ENCODE measurements at regions not wholly inside any gene's neighbourhood (a gene's known extent, or its start where the extent isn't known, plus 50 kb on each side); places are given as distances from the start of the nearest gene placed in this dataset.

GRCh38 chr18:28884304-28884703, 707.4 kb upstream of the CDH2 start:
- Histone ChIP-seq H4K20me1 (ENCODE audit: insufficient read depth, low read length) (no peaks in the 10 kb centered on the region), H3K79me2 (ENCODE audit: insufficient read depth, low read length) (no peaks in the 10 kb centered on the region), H3K4me2 (ENCODE audit: low read depth, low read length) (no peak overlapping the region), H2AFZ (ENCODE audit: low read length) (no peak overlapping the region), H3K9ac (ENCODE audit: insufficient read depth, low read depth, low read length) (no peak overlapping the region), H3K27ac (ENCODE audit: extremely low read length, insufficient read depth, low read length) (no peak overlapping the region), H3K4me1 (ENCODE audit: insufficient read depth, low read length) (no peaks in the 10 kb centered on the region), H3K27me3 (ENCODE audit: control insufficient read depth in 1 of 2, insufficient read depth in 2 of 2, low read length in 2 of 2) (no peaks in the 10 kb centered on the region), H3K36me3 (replicated peaks in 1 of 2; ENCODE audit: control insufficient read depth in 1 of 2, insufficient read depth in 2 of 2, low read length in 2 of 2) (no peaks in the 10 kb centered on the region), H3K4me3 (replicated peaks in 1 of 3; ENCODE audit: insufficient read depth in 1 of 3, low read depth in 2 of 3, low read length in 3 of 3) (no peak overlapping the region), H3K9me3 (ENCODE audit: low read length) (no peaks in the 10 kb centered on the region)
- TF ChIP-seq ZNF296 (CRISPR knock-in tag; conservative IDR thresholded peaks at IDR 0.05) (no peak), GPN1 (CRISPR knock-in tag; IDR thresholded peaks at IDR 0.05; ENCODE audit: borderline replicate concordance) (no peak), ATF7-NPFF (CRISPR knock-in tag; IDR thresholded peaks at IDR 0.05; ENCODE audit: low read depth) (no peak), ARNT (IDR thresholded peaks at IDR 0.05) (no peak), ZNF709 (CRISPR knock-in tag; IDR thresholded peaks at IDR 0.05) (no peak), ZNF3 (CRISPR knock-in tag; IDR thresholded peaks at IDR 0.05) (no peak), CBX5 (CRISPR knock-in tag; IDR thresholded peaks at IDR 0.05; ENCODE audit: borderline replicate concordance) (no peak), PHF5A (CRISPR knock-in tag; IDR thresholded peaks at IDR 0.05; ENCODE audit: low read depth, unreplicated experiment) (no peak), ZNF557 (CRISPR knock-in tag; IDR thresholded peaks at IDR 0.05) (no peak), NFKBIZ (CRISPR knock-in tag; IDR thresholded peaks at IDR 0.05) (no peak), ZBTB8A (CRISPR knock-in tag; IDR thresholded peaks at IDR 0.05; ENCODE audit: borderline replicate concordance, low read depth) (no peak), ZNF652 (CRISPR knock-in tag; IDR thresholded peaks at IDR 0.05; ENCODE audit: borderline replicate concordance, low read depth) (no peak), ZNF615 (CRISPR knock-in tag; IDR thresholded peaks at IDR 0.05; ENCODE audit: borderline replicate concordance) (no peak), MAZ (IDR thresholded peaks at IDR 0.05; ENCODE audit: borderline replicate concordance, low read depth, low read length) (no peak), MAZ (CRISPR knock-in tag; IDR thresholded peaks at IDR 0.05; ENCODE audit: low read depth) (no peak), ZNF280B (CRISPR knock-in tag; IDR thresholded peaks at IDR 0.05; ENCODE audit: borderline replicate concordance) (no peak), ZNF713 (CRISPR knock-in tag; IDR thresholded peaks at IDR 0.05) (no peak), PHB2 (IDR thresholded peaks at IDR 0.05; ENCODE audit: partially characterized antibody) (no peak)
- CTCF ChIA-PET (ENCODE audit: low intra/inter-chr PET ratio, low total read pairs): no interaction called here
- POLR2A ChIA-PET: no interaction called here
- DNase-seq (ENCODE audit: low spot score): no peak
- in situ Hi-C loops (cut with HindIII; ENCODE audit: extremely low pct_ligation_motif_present, low pct_unique_long_range_greater_than_20kb) (no loop called here), intact Hi-C loops (cut with micrococcal nuclease; ENCODE audit: unreplicated experiment) (no loop called here)
- WGBS (ENCODE audit: low lambda C conversion rate): 0% methylated on average over 1 of the region's 1 CpG
- no TSS peak for BruUV-seq (replicated peaks)
- no peak for ATAC-seq
- FAIRE-seq: no peak
